Osteoblast (primary cell): ENCODE measurements at regions not wholly inside any gene's neighbourhood (a gene's known extent, or its start where the extent isn't known, plus 50 kb on each side); places are given as distances from the start of the nearest gene placed in this dataset.

Experiments
- DNase-seq: peaks from one replicate; pipeline ENCODE4 v3.0.0; 2011; ENCODE audit warnings: low spot score, mixed read lengths; ENCODE audit not compliant: insufficient read length; ENCODE audit errors: missing footprints
- H2AFZ ChIP-seq: 2 replicates; pipeline ENCODE4 v1.6.0; 2011; ENCODE audit warnings: mild to moderate bottlenecking, low read length
- H3K27ac ChIP-seq: 2 replicates; pipeline ENCODE4 v1.5.1; 2011; ENCODE audit warnings: mild to moderate bottlenecking, low read depth, low read length, moderate library complexity
- H3K27me3 ChIP-seq: 2 replicates; pipeline ENCODE4 v1.6.0; 2012; ENCODE audit warnings: mild to moderate bottlenecking, control low read depth, inconsistent platforms, low read length, moderate library complexity; ENCODE audit not compliant: insufficient read depth
- H3K36me3 ChIP-seq: 2 replicates; pipeline ENCODE4 v1.5.1; 2011; ENCODE audit warnings: mild to moderate bottlenecking, low read length, control low read depth, moderate library complexity; ENCODE audit not compliant: insufficient read depth
- H3K4me1 ChIP-seq: 2 replicates; pipeline ENCODE4 v1.5.1; 2011; ENCODE audit warnings: mild to moderate bottlenecking, low read length, control low read depth, moderate library complexity; ENCODE audit not compliant: insufficient read depth
- H3K4me2 ChIP-seq: 2 replicates; pipeline ENCODE4 v1.6.0; 2011; ENCODE audit warnings: mild to moderate bottlenecking, low read length; ENCODE audit not compliant: insufficient read depth
- H3K4me3 ChIP-seq: fragments of 200-600 bp; sonication (generic); 3 replicates; pipeline ENCODE4 v1.5.1; 2012; ENCODE audit warnings: mild to moderate bottlenecking, low read length, inconsistent platforms; ENCODE audit not compliant: insufficient read depth
- H3K79me2 ChIP-seq: 2 replicates; pipeline ENCODE4 v1.6.0; 2012; ENCODE audit warnings: mild to moderate bottlenecking, low read length, control low read depth, inconsistent platforms; ENCODE audit not compliant: insufficient read depth
- H3K9me3 ChIP-seq: 2 replicates; pipeline ENCODE4 v1.5.1; 2011; ENCODE audit warnings: low read depth, low read length, control low read depth
- H4K20me1 ChIP-seq: 2 replicates; pipeline ENCODE4 v1.6.0; 2012; ENCODE audit warnings: mild to moderate bottlenecking, low read length, control low read depth; ENCODE audit not compliant: insufficient read depth
- CTCF ChIP-seq: IDR thresholded peaks from 2 replicates; pipeline ENCODE4 v1.5.1; 2011; ENCODE audit warnings: mild to moderate bottlenecking, low read depth, low read length, moderate library complexity; ENCODE audit errors: extremely low read depth

- H3K27ac ChIP-seq = no peak overlapping the region
- no peak for TF ChIP-seq CTCF
- no peak overlapping the region for H3K4me2 ChIP-seq
- DNase-seq = no peak
- H3K4me3 ChIP-seq = no peak overlapping the region
- no peaks in the 10 kb centered on the region for H3K9me3 ChIP-seq
- H3K36me3 ChIP-seq = no peaks in the 10 kb centered on the region
- no peaks in the 10 kb centered on the region for H4K20me1 ChIP-seq
- no peaks in the 10 kb centered on the region for H3K79me2 ChIP-seq
- H3K4me1 ChIP-seq = no peaks in the 10 kb centered on the region
- H3K27me3 ChIP-seq = no peaks in the 10 kb centered on the region
- no peak overlapping the region for H2AFZ ChIP-seq
Measured at GRCh38 chr14:106681161-106681560, 1154.8 kb downstream of the TMEM121 start.

GRCh38 chr14:106681568-106681967 is 1155.2 kb downstream of the TMEM121 start:
- Histone ChIP-seq H3K4me3 (no peak overlapping the region), H3K4me2 (no peak overlapping the region), H4K20me1 (no peaks in the 10 kb centered on the region), H3K27ac (no peak overlapping the region), H3K79me2 (no peaks in the 10 kb centered on the region), H3K9me3 (no peaks in the 10 kb centered on the region), H3K36me3 (no peaks in the 10 kb centered on the region), H3K27me3 (no peaks in the 10 kb centered on the region), H3K4me1 (no peaks in the 10 kb centered on the region), H2AFZ (no peak overlapping the region)
- no peak for TF ChIP-seq CTCF
- no peak for DNase-seq

- H3K27ac ChIP-seq = no peak overlapping the region
- no peak overlapping the region for H2AFZ ChIP-seq
- H3K4me1 ChIP-seq = no peaks in the 10 kb centered on the region
- no peak for TF ChIP-seq CTCF
- H3K27me3 ChIP-seq = no peaks in the 10 kb centered on the region
- no peak for DNase-seq
- no peaks in the 10 kb centered on the region for H3K79me2 ChIP-seq
- H3K4me2 ChIP-seq = no peak overlapping the region
- H4K20me1 ChIP-seq = no peaks in the 10 kb centered on the region
- H3K36me3 ChIP-seq = no peaks in the 10 kb centered on the region
- no peaks in the 10 kb centered on the region for H3K9me3 ChIP-seq
- no peak overlapping the region for H3K4me3 ChIP-seq
Measured at GRCh38 chr14:106683631-106684030, 1157.2 kb downstream of the TMEM121 start.

GRCh38 chr14:106686533-106686932 is 1160.2 kb downstream of the TMEM121 start:
- no peak overlapping the region for H3K4me2 ChIP-seq
- no peaks in the 10 kb centered on the region for H3K79me2 ChIP-seq
- no peaks in the 10 kb centered on the region for H3K27me3 ChIP-seq
- H2AFZ ChIP-seq = no peak overlapping the region
- H3K4me3 ChIP-seq = no peak overlapping the region
- no peaks in the 10 kb centered on the region for H4K20me1 ChIP-seq
- no peak overlapping the region for H3K27ac ChIP-seq
- no peaks in the 10 kb centered on the region for H3K9me3 ChIP-seq
- H3K4me1 ChIP-seq = no peaks in the 10 kb centered on the region
- no peak for DNase-seq
- no peaks in the 10 kb centered on the region for H3K36me3 ChIP-seq
- TF ChIP-seq CTCF = no peak
